GM18499 (cell line): ENCODE measurements at regions not wholly inside any gene's neighbourhood (a gene's known extent, or its start where the extent isn't known, plus 50 kb on each side); places are given as distances from the start of the nearest gene placed in this dataset.
"Not testable (repeated sequence)": the region's sequence is repeated elsewhere in the genome, so short reads cannot be mapped to it uniquely, and the experiment has no call there.

Experiments used
- ATAC-seq: cut with Tn5 transposase; IDR thresholded peaks from one replicate; pipeline ENCODE4 v1.9.1; 2021; ENCODE audit warnings: moderate number of reproducible peaks; ENCODE audit not compliant: insufficient read depth, unreplicated experiment

GRCh38 chr7:10779465-10780399 lies 193.9 kb upstream of the PHF14 start:
- no peak for ATAC-seq

GRCh38 chr7:10780400-10780747 lies 193.3 kb upstream of the PHF14 start:
- ATAC-seq, result no peak

GRCh38 chr7:10786976-10787375 lies 186.7 kb upstream of the PHF14 start:
- not testable (repeated sequence) for ATAC-seq

DNA sequence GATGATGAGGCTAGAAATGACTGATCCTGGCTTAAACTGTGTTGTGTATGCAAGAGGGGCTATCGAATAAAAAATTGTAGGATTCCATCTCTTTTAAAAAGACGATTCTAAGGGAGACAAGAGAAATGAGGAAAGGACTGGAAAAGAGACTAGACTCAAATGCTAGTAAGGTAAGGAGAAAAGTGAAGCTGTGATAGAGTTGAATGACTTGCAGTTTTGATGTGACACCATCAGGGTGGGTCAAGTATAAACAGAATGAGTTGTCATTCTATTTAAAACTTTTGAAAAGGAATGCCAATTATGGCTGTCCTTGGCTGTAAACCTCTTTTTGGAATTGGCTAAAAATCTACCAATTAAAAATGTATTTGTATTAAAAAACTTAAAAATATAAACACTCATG lies 184.5 kb upstream of the PHF14 start:
- ATAC-seq, result no peak

- ATAC-seq, result no peak
Observed at GRCh38 chr7:10790910-10791309, 182.8 kb upstream of the PHF14 start.

DNA sequence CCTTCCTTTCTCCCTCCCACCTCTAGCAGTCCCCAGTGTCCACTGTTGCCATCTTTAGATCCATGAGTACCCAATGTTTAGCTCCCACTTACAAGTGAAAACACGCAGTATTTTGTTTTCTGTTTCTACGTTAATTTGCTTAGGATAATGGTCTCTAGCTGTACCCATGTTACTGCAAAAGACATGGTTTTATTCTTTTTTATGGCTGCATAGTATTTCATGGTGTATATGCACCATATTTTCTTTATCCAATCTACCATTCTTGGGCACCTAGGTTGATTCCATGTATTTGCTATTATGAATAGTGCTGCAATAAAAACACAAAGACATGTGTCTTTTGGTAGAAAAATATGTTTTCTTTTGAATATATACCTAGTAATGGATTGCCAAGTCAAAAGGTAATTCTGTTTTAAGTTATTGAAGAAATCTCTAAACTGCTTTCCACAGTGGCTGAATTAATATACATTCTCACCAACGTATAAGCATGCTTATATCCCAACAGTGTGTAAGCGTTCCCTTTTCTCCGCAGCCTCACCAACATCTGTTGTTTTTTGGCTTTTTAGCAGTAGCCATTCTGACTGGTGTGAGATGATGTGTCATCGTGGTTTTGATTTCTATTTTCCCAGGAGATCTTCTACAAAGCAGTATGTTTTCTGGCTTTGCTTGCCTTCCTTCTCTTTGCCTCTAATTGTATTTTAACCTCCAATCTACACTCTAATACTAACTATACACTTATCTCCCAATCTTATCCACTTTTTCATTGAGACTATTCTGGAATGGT lies 179.5 kb upstream of the PHF14 start:
- ATAC-seq, result no peak

DNA sequence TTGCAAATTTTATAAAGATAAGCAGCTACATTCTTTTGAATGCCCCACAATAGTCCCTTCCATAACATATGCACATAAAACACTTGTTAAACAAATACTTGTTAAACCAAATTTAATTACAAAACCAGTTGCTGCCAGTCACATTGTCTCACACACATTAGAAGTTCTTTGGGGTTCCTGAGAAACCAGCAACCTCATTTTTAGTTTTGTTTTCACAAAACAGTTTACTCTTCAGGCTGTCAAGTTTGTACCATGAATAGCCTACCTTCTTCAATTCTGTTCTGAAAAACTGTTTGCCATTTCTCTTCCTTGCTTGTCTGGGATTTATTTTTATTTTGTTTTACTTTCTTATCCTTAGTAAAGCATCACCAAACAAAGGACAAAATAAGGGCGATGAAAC lies 176.5 kb upstream of the PHF14 start:
- ATAC-seq, result no peak

DNA sequence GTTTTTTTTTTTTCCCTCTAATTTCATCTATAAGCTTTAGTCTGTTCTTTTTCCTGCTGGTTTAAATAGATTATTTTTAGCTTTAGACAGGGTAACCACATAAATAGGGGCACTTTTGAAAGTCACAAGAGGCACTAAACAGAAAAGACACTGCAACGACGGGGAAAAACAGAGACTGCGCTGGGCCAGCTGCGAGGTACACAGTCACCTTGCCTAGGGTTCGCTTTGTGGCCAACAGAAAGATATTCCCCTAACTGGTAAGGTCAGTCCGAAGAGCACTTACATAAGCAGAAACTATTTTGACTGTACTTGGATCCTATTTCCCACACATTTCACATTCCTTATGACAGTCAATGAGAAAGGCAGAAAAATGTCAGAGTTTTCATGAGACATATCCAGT lies 175.6 kb upstream of the PHF14 start:
- no peak for ATAC-seq

GRCh38 chr7:10799475-10799874 lies 174.2 kb upstream of the PHF14 start:
- no peak for ATAC-seq

DNA sequence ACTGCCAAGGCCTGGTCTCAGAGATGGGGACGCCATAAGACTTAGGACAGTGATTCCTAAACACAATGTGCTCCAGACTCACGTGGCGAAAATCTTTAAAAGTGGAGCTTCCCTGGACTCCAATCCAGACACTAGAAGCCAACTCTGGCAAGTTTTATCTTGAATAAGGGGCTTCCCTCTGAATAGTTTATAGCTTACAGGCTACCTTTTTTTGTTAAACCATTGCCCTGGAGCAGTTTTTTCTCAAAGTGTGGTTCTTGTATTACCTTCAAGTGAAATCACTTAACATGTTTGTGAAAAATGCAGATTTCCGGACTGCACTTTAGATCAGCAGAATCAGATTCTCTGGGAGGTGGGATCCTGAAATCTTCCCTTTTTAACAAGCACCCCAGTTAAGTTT lies 171.7 kb upstream of the PHF14 start:
- no peak for ATAC-seq

DNA sequence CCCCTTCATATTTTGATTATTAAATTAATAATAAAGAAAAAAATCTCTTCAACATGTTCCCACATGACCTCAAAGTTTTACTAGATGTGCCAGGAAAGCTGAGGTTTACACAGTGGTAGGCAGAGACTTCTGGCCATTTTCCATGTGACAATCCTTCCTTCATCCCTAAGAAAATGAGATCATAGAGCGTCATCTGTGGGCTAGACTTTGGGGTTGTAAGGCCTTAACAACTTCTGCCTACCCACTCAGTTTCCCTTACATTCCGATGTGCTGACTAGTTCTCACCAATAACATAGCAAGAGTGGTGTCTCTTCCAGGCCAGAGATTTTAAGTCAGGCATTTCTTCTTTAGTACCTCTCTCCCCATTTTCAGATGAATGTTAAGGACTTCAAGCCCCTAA lies 171.1 kb upstream of the PHF14 start:
- no peak for ATAC-seq

DNA sequence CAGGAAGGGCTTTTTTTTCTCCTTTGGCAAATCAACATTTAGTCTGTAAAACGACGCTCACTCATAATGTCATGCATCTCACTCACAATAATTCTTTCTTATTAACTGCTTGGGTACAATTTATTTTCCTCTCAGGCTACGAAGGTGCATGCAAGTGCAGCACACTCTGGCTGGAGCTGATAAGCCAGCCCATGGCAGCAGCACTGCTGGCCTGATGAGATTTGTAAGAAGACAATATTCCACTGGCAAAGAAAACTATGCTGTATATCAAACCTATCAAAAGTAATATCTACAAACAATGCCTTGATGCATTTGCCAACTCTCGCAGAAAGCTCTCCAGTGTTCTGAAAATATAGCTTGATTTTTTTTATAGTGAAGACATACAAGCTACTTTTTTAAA lies 170.0 kb upstream of the PHF14 start:
- ATAC-seq, result no peak

- no peak for ATAC-seq
Observed at GRCh38 chr7:10804770-10805169, 168.9 kb upstream of the PHF14 start.

GRCh38 chr7:10815546-10815945 lies 158.1 kb upstream of the PHF14 start:
- no peak for ATAC-seq

- no peak for ATAC-seq
Observed at GRCh38 chr7:10821156-10821555, 152.5 kb upstream of the PHF14 start.

DNA sequence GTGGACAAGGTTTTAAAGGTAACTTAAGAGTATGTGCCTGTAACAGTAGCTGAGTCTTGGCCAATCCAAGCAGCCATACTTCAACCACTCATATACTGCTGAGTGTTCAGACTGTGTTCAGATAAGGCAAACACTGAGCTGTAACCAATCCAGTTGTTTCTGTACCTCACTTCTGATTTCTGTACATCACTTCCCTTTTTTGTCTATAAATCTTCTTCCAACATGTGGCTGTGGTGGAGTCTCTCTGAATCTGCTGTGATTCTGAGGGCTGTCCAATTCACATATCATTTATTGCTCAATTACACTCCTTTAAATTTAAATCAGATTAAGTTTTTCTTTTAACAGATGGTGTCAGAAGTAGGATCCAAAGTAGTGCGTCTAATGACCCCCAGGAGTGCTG lies 149.5 kb upstream of the PHF14 start:
- no peak for ATAC-seq

DNA sequence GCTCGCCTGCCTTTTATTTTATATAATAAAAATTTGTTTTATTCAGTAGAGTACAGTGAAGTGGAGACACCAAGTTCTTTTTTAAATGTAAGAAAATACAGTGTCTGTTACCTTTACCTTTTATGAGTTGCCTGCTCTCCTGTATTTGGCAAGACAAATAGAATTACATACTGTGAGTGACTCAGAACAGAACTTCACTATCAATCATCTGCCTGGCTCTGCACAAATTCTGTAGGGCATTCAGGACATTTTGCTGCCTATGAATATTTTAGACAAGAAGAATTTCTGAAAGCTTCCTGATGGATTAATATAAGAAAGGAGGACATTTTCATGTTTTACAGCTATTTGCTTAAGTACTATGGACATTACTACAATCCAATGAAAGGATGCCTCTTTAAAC lies 135.4 kb upstream of the PHF14 start:
- no peak for ATAC-seq

DNA sequence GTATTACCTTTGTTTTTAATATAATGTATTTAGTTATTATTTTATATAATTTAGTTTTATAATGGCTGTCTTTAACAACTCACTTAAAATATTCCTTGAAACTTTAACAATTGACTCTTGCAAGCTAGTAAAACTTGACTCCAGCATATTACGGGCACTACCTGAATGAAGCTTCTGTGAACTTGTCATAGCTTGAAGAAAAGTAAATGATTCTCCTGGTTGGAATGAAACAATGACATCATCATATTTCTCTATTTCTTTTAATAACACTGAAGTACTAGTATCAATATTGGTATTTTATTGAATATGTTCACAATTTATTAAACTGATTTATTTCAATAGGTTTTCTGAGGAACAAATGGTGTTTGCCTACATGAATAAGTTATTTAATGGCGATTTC lies 128.4 kb upstream of the PHF14 start:
- ATAC-seq, result no peak

GRCh38 chr7:10855583-10855982 lies 118.1 kb upstream of the PHF14 start:
- ATAC-seq, result no peak

DNA sequence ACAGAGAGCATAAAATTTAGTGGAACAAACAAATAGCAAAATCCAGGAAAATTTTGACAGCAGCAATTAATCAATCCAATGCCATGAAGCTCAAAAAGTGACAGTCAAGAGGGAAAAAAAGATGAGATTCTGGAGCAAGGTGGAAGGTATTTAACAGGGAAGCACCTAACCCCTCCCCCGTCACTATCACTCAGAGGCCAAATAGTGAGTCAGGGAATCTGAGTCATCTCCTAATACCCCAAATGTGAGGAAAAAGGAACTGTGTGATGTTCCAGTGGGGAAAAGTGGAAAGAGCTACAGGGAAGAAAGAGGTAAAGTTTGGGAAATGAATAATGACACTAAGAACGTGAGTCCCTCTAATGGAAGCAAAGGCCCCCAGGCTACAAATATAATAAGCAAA lies 113.2 kb upstream of the PHF14 start:
- ATAC-seq, result no peak

- ATAC-seq, result no peak
Observed at GRCh38 chr7:10863476-10863875, 110.2 kb upstream of the PHF14 start.

GRCh38 chr7:10874666-10875065 lies 99.0 kb upstream of the PHF14 start:
- ATAC-seq, result no peak
